CD4-positive, alpha-beta T cell (primary cell): ENCODE measurements at regions not wholly inside any gene's neighbourhood (a gene's known extent, or its start where the extent isn't known, plus 50 kb on each side); places are given as distances from the start of the nearest gene placed in this dataset.

Source experiments
- ATAC-seq: fragments of 200-7000 bp; cut with Tn5 transposase; one replicate; pipeline ENCODE4 v1.10.0; 2022; ENCODE audit warnings: mild to moderate bottlenecking; ENCODE audit not compliant: poor library complexity
- CTCF ChIA-PET: fragments of 350-600 bp; sonication (Branson Sonifier 250); formaldehyde crosslinking; loops from one replicate; lab custom pipeline; 2021; ENCODE audit warnings: antibody characterized with exemption, inconsistent platforms; lab: Charles Lee
- POLR2A ChIA-PET: fragments of 350-600 bp; sonication (Branson Sonifier 250); formaldehyde crosslinking; loops from one replicate; lab custom pipeline; 2021; ENCODE audit warnings: antibody characterized with exemption, inconsistent platforms; lab: Charles Lee
- DNase-seq, 14 experiments: peaks; one replicate each; pipeline ENCODE4 v3.0.0-alpha.2; 2013 to 2020; ENCODE audit warnings: mixed read lengths in 2 of 14
- H3K27ac ChIP-seq, 2 donors: one replicate each; pipeline versions ENCODE4 v1.5.1 to v1.7.0; 2013; ENCODE audit warnings: low read length in 2 of 2, low read depth in 1 of 2, mild to moderate bottlenecking in 1 of 2
- H3K27me3 ChIP-seq, 2 experiments: 1 replicate in 1 of 2; 2 replicates in 1 of 2; pipeline versions ENCODE4 v1.6.1 to v1.7.0; 2013; ENCODE audit warnings: low read length in 2 of 2, control low read depth in 1 of 2, mild to moderate bottlenecking in 1 of 2, moderate library complexity in 1 of 2; ENCODE audit not compliant: insufficient read depth in 2 of 2, control insufficient read depth in 1 of 2
- H3K36me3 ChIP-seq: one replicate; pipeline ENCODE4 v1.6.1; 2013; ENCODE audit warnings: low read length, control low read depth; ENCODE audit not compliant: insufficient read depth
- H3K4me1 ChIP-seq: one replicate; pipeline ENCODE4 v1.6.1; 2013; ENCODE audit warnings: low read length, control low read depth; ENCODE audit not compliant: insufficient read depth
- H3K4me3 ChIP-seq: one replicate; pipeline ENCODE4 v1.5.1; 2013; ENCODE audit warnings: mild to moderate bottlenecking, low read length, moderate library complexity
- H3K9me3 ChIP-seq, 2 experiments: 1 replicate in 1 of 2; 2 replicates in 1 of 2; pipeline versions ENCODE4 v1.6.1 to v1.7.0; 2013; ENCODE audit warnings: low read length in 2 of 2, mild to moderate bottlenecking in 2 of 2, control low read depth in 1 of 2, moderate library complexity in 1 of 2; ENCODE audit not compliant: control insufficient read depth in 1 of 2, insufficient read depth in 1 of 2
- H3K27ac Mint-ChIP-seq: one replicate; pipeline ENCODE4 v1.8.0; 2020; ENCODE audit warnings: mixed read lengths
- H3K27me3 Mint-ChIP-seq: one replicate; pipeline ENCODE4 v1.8.0; 2021; ENCODE audit warnings: mixed read lengths
- H3K36me3 Mint-ChIP-seq: one replicate; pipeline ENCODE4 v1.8.0; 2021; ENCODE audit warnings: low read depth, mixed read lengths
- H3K4me1 Mint-ChIP-seq: one replicate; pipeline ENCODE4 v1.8.0; 2021; ENCODE audit warnings: low read depth, mixed read lengths
- H3K4me3 Mint-ChIP-seq: one replicate; pipeline ENCODE4 v1.8.0; 2020; ENCODE audit warnings: mild to moderate bottlenecking, mixed read lengths
- H3K9me3 Mint-ChIP-seq: one replicate; pipeline ENCODE4 v1.8.0; 2020; ENCODE audit warnings: mixed read lengths
- intact Hi-C, 2 experiments: fragments of 100-400 bp; cut with DNase I in 1 of 2; cut with micrococcal nuclease in 1 of 2; formaldehyde crosslinking; loops; one replicate each; pipeline versions ENCODE4 v1.15.1 to v1.9.0; 2023 to 2025; cut with DNase I, micrococcal nuclease
- TF ChIP-seq, protein P1 (sequence below): fragments of 200-600 bp; IDR thresholded peaks from one replicate; pipeline ENCODE4 v1.8.0; 2022; ENCODE audit warnings: antibody characterized with exemption, mild to moderate bottlenecking

DNA sequence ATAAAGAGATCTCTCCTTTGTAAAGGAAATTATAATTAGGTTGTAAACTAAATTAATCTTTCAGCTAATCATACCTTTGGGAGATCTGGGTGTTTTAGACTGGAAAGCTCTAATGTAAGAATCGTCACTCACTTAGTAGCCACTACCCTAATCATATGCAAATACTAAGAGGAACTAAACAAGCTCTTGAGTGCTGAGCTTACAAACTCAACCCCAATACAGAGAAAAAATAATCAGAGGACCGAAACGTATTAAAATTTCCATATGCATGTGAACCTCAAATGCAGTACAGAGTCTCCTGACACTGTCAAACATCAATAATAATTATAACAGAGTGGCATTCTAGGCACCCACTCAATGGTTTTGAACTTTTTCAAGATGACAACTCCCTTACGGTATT, 235.3 kb upstream of the FOXN3 start:
- no peak overlapping the region for H3K27ac Mint-ChIP-seq
- intact Hi-C loops = no loop called here
- H3K4me1 Mint-ChIP-seq = peaks cover 6% of the 10 kb centered on the region
- no peaks in the 10 kb centered on the region for H3K27me3 Mint-ChIP-seq
- no peaks in the 10 kb centered on the region for H3K9me3 ChIP-seq
- H3K4me1 ChIP-seq = no peaks in the 10 kb centered on the region
- ATAC-seq (no peak), DNase-seq (no peak)
- no peaks in the 10 kb centered on the region for H3K36me3 ChIP-seq
- H3K27me3 ChIP-seq = no peaks in the 10 kb centered on the region
- no peak overlapping the region for H3K4me3 ChIP-seq
- H3K9me3 Mint-ChIP-seq = no peaks in the 10 kb centered on the region
- TF ChIP-seq, protein P1, sequence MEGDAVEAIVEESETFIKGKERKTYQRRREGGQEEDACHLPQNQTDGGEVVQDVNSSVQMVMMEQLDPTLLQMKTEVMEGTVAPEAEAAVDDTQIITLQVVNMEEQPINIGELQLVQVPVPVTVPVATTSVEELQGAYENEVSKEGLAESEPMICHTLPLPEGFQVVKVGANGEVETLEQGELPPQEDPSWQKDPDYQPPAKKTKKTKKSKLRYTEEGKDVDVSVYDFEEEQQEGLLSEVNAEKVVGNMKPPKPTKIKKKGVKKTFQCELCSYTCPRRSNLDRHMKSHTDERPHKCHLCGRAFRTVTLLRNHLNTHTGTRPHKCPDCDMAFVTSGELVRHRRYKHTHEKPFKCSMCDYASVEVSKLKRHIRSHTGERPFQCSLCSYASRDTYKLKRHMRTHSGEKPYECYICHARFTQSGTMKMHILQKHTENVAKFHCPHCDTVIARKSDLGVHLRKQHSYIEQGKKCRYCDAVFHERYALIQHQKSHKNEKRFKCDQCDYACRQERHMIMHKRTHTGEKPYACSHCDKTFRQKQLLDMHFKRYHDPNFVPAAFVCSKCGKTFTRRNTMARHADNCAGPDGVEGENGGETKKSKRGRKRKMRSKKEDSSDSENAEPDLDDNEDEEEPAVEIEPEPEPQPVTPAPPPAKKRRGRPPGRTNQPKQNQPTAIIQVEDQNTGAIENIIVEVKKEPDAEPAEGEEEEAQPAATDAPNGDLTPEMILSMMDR = no peak
- no peaks in the 10 kb centered on the region for H3K36me3 Mint-ChIP-seq
- ChIA-PET POLR2A (interaction anchor here (1.3 kb wide), 1 partner anchor 10 kb away, joined by 7 read pairs; no protein-coding TSS in a partner anchor), CTCF (interaction anchor here (1.3 kb wide), 1 partner anchor 10 kb away, joined by 4 read pairs; no protein-coding TSS in a partner anchor)
- no peak overlapping the region for H3K4me3 Mint-ChIP-seq
- no peak overlapping the region for H3K27ac ChIP-seq

DNA sequence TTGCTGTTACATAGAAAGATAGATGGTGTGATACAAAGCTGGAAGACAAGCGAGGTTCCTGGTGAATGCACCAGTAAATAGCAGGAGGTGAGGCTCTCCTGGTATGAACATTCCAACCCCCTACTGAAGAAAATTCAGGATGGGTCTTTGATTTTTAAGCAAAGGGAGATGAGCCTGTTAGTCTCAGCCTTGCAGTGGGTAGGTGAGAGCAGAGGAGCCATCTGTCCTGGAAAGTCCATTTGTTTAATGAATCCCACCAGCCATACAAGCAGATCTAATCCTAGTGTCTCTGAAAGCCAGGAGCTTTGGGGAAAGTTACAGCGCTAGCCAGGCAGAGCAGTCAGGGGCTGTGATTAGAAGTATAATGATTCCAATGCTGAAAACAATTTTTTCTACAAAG, 234.8 kb upstream of the FOXN3 start:
- no peak overlapping the region for H3K4me3 Mint-ChIP-seq
- no peaks in the 10 kb centered on the region for H3K36me3 Mint-ChIP-seq
- H3K9me3 Mint-ChIP-seq = no peaks in the 10 kb centered on the region
- H3K9me3 ChIP-seq = no peaks in the 10 kb centered on the region
- no peak for DNase-seq
- H3K4me3 ChIP-seq = no peak overlapping the region
- no peak overlapping the region for H3K27ac ChIP-seq
- no peaks in the 10 kb centered on the region for H3K27me3 ChIP-seq
- no peak for ATAC-seq
- H3K4me1 ChIP-seq = no peaks in the 10 kb centered on the region
- H3K4me1 Mint-ChIP-seq = peaks cover 6% of the 10 kb centered on the region
- TF ChIP-seq, protein P1 = no peak
- no peaks in the 10 kb centered on the region for H3K27me3 Mint-ChIP-seq
- intact Hi-C loops = no loop called here
- H3K36me3 ChIP-seq = no peaks in the 10 kb centered on the region
- no peak overlapping the region for H3K27ac Mint-ChIP-seq
- ChIA-PET CTCF (interaction anchor here (1.3 kb wide), 1 partner anchor 10 kb away, joined by 4 read pairs; no protein-coding TSS in a partner anchor), POLR2A (interaction anchor here (1.3 kb wide), 1 partner anchor 10 kb away, joined by 7 read pairs; no protein-coding TSS in a partner anchor)

DNA sequence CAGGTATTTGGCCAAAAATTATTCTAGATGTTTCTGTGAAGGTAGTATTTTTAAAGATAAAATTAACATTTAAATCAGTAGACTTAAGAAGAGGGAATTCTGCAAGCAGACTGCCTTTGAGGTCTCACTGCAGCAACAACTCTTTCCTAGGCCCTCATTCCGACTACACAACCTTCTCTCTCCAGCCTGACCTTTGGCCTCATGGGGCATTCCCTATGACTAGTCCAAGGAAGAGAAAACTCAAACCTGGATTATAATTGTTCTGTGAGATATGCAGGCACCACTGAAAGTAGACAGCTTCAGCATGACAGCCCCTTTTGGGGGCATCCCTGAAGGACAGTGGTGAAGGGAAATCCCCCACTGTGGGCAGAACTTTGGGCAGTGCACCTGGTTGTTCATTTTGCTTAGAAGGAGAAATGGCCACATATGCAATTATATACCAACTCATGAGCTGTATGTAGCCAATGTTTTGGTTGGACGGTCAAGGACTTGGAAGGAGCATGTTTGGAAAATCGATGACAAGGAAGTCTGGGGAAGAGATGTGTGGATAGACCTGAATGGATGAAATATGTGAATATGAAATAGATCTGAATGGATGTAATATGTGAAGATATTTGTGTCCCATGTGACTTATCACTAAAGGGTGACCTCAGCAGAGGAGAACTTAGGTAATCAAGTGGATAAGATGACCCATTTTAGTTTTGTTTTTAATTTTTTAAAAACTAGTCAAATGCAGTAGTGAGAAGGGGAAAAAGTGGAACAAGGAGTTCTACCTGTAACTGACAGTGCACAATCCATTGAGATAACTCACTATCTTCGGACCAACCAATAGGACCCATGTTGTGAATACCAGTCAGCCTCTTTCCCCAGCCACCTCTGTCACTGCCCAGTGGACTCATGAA, 233.3 kb upstream of the FOXN3 start:
- intact Hi-C loops = no loop called here
- H3K4me3 Mint-ChIP-seq = no peak overlapping the region
- ATAC-seq (no peak), DNase-seq (no peak)
- no peak overlapping the region for H3K27ac Mint-ChIP-seq
- ChIA-PET CTCF (interaction anchor here (0.6 kb wide), 1 partner anchor 229 kb away, joined by 3 read pairs; no protein-coding TSS in a partner anchor), POLR2A (no interaction called here)
- H3K36me3 Mint-ChIP-seq = no peaks in the 10 kb centered on the region
- H3K9me3 Mint-ChIP-seq = no peaks in the 10 kb centered on the region
- H3K27me3 Mint-ChIP-seq = no peaks in the 10 kb centered on the region
- peaks cover 6% of the 10 kb centered on the region for H3K4me1 Mint-ChIP-seq
- H3K4me3 ChIP-seq = no peak overlapping the region
- no peaks in the 10 kb centered on the region for H3K9me3 ChIP-seq
- no peaks in the 10 kb centered on the region for H3K4me1 ChIP-seq
- H3K27me3 ChIP-seq = no peaks in the 10 kb centered on the region
- TF ChIP-seq, protein P1 = no peak
- no peak overlapping the region for H3K27ac ChIP-seq
- H3K36me3 ChIP-seq = no peaks in the 10 kb centered on the region
